PC-3 (cell line): ENCODE measurements at regions not wholly inside any gene's neighbourhood (a gene's known extent, or its start where the extent isn't known, plus 50 kb on each side); places are given as distances from the start of the nearest gene placed in this dataset.

Source experiments
- EZH2 ChIP-seq: fragments of 300-600 bp; sonication (generic); IDR thresholded peaks from one replicate; pipeline ENCODE4 v1.6.1; 2017; ENCODE audit warnings: antibody characterized with exemption, mild to moderate bottlenecking, low read length; ENCODE audit not compliant: unreplicated experiment
- TF ChIP-seq, protein P1 (sequence below): fragments of 300-600 bp; sonication (generic); conservative IDR thresholded peaks from 2 replicates; pipeline ENCODE4 v1.5.1; 2017; ENCODE audit warnings: antibody characterized with exemption, low read depth, mild to moderate bottlenecking, low read length

DNA sequence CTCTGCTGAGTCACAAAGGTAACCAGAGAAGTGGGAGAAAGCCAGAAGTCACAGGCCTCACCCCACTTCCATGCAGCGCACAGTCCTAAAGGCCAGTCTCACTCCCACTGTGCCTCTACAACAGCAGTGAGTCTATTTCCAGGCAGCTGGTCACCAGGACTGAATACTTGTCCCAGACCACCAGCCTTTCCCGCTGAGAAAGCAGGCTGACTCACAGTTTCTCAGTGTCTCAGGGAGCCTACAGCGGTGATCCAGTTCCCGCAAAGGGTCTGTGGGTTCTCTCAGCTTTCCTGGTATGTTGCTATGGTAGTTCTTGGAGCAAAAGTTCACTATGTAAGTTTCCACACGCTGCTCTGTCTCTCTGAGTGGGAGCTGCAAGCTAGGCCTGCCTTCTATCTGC is 622.5 kb downstream of the RNF144A start:
- TF ChIP-seq, protein P1, sequence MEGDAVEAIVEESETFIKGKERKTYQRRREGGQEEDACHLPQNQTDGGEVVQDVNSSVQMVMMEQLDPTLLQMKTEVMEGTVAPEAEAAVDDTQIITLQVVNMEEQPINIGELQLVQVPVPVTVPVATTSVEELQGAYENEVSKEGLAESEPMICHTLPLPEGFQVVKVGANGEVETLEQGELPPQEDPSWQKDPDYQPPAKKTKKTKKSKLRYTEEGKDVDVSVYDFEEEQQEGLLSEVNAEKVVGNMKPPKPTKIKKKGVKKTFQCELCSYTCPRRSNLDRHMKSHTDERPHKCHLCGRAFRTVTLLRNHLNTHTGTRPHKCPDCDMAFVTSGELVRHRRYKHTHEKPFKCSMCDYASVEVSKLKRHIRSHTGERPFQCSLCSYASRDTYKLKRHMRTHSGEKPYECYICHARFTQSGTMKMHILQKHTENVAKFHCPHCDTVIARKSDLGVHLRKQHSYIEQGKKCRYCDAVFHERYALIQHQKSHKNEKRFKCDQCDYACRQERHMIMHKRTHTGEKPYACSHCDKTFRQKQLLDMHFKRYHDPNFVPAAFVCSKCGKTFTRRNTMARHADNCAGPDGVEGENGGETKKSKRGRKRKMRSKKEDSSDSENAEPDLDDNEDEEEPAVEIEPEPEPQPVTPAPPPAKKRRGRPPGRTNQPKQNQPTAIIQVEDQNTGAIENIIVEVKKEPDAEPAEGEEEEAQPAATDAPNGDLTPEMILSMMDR, result no peak
- no peak for TF ChIP-seq EZH2
